ENCODE measurements at regions not wholly inside any gene's neighbourhood (a gene's known extent, or its start where the extent isn't known, plus 50 kb on each side); places are given as distances from the start of the nearest gene placed in this dataset.

DNA sequence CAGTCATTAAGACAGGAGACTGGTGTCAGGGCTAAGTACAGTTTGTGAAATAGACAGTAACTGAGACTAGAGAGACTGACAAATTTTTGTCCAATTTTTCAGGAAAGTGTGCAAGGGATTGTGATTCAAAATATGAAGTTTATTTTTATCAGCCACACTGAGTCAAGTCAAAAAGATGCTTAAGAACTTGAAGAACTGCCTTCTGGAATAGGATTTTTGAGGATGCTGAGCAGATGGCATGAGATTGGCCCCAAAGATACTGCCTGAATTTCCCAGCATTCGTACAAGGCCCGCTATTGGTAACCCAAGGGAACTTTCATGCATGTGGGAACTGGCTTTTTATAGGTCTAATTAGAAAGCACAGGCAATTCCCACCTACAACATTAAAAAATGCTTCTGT lies 610.0 kb downstream of the LMO4 start:
- DNase-seq (ENCODE audit: extremely low read depth, low read depth, low spot score) = no peak

DNA sequence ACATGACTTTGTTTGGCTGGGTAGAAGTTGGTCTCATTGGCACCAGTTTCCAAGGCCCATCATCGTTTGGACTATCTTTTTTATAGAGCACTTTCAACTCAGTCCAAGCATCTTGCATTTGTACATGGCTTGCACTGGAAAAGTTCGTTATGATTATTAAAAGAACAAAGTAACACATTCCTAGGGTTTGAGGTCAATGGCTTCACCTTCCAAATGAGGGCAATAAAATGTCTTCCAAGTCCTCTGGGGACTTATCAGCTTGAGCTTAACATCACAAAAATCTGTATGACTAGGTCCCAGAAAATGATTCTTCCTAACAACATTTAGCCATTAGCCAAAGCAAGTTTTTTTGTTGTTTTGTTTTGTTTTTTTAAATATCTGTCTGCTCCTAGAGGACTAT lies 610.8 kb downstream of the LMO4 start:
- DNase-seq (ENCODE audit: extremely low read depth, low read depth, low spot score) = no peak

DNA sequence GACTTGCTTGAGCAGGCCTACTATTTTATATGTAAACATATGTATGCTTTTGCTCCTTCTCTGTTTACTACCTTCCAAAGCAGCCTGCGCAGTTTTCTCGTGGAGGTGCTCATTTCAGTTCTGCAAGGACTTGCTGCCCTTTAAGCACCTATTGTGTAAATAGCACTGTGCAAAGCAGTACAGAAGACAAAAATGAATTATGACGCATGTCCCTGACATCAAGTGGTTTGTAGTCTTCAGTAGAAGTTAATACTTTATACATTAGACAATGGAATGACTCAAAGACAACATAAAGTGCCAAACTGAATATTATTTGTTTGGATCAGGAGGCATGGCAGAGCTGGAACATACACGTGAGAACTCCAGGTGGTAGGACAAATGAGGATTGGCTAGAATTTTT lies 611.7 kb downstream of the LMO4 start:
- DNase-seq (ENCODE audit: extremely low read depth, low read depth, low spot score) = no peak

DNA sequence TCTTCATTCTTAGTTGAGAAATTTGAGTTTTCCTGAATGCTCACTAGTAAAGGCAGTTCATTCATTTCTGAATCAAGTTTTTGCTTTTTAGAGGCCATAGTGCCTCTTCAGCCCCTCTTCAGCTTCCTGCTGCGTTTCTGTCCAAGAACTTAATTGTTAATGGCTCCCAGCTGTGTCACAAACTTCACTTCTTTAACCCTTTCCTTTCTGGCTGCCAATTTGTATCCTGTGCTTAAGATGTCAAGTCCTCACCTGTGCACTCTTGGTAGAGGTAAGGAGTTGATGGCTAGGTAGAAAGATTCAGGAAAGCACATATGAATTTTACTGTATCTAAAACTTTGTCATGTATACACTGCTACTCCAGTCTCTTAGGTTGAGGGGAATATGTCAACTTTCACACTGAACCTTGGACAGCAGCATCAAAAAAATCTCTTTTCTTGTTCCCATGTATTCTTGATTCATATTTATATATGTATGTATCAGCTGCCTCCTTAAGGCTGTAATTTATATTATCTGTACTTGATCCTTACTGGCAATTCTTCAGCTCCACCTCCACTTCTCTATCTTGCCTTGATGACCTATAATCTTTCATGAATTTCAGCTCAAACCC lies 612.8 kb downstream of the LMO4 start:
- DNase-seq (ENCODE audit: extremely low read depth, low read depth, low spot score) = no peak

DNA sequence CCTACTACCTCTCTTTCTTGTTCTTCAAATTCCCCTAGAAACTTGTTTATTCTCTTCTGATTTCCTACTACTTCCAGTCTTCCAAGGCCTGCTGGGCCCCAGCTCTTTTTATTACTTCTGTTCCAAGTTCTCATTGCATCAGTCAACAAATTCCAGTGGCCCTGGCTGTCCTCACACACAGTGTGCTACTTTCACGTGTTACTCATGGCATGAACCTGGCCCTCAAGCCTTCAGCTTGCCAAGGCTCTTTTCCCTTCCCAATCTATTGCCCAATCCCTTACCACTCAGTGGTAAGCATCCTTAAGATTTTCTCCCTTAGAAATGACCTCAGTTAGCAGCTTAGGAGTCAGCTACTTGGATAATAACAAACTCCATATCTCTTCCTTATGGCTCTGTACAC lies 613.5 kb downstream of the LMO4 start:
- DNase-seq (ENCODE audit: extremely low read depth, low read depth, low spot score) = no peak

DNA sequence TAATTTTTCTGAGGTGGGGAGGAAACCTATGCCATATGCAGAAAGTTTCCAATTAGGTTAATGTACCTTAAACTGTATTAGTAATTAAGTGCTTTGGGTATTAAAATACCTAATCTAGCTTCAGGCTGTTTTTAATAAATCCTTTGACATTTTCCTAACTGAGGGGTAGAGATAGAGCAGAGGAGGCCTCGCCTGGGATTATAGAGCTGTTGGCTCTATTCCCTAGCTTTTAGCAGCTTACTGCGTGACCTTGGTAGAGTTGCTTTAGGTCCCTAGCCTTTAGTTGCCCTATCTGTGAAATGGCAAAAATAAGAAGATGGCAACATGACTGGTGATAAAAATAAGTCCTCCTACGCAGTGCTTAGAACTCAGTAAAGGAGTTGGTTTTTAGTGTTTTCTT lies 621.0 kb downstream of the LMO4 start:
- no peak for DNase-seq (ENCODE audit: extremely low read depth, low read depth, low spot score)

DNA sequence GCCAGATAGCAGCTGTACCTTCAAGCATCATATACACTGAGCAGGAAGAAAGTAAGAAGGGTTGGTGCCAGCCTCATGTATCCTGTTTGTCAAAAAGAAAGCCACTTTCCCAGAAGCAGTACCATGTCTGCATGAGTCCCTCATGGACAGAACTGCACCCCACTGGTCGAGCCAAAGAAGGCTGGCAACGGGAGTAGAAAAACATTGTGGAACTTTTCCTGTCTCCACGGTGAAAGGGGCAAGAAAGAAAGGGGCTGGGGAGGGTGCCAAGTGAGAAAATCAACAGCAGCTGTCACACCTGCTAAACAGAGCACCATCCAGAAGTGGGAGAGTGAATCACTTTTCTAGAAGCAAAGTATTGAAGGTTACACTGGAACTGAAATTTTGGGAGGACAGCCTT lies 621.7 kb downstream of the LMO4 start:
- DNase-seq (ENCODE audit: extremely low read depth, low read depth, low spot score) = no peak

DNA sequence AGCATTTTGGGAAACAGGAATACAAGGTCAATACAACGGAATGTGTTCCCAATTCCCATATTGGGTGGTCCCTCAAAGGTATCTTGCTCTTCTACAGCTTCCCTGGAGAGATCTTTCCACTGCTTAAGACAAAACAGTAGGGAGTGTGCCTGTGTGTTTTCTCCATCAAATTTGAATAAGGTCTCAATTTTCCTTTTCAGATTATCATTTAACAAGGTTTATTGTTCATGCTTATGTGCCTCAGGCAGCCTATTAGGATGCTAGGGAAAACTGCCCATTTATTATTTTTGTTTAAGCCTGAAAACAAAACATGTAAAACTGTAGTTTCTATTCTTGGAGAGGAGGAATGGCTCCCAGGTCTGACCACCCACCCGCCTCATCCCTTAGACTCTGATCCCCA lies 622.7 kb downstream of the LMO4 start:
- DNase-seq (ENCODE audit: extremely low read depth, low read depth, low spot score) = no peak

DNA sequence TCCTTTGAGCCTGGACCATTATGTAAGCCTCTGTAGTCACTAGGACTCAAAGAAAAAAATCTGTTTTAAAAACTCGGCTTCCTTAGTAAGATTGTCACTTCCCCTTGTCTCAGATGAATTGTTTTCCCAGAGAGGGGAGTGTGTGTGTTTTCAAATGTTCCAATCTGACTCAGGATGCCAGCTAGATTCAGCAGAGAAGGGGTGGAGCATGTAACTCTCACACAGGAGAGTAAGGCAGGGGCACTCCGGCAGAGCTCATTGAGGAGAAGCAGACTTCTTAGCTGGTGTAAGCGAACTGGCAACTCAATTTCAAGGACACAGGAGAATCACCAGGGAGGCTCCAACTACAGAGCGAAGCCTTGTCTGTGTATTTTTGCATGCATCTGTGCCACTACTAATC lies 623.2 kb downstream of the LMO4 start:
- no peak for DNase-seq (ENCODE audit: extremely low read depth, low read depth, low spot score)

DNA sequence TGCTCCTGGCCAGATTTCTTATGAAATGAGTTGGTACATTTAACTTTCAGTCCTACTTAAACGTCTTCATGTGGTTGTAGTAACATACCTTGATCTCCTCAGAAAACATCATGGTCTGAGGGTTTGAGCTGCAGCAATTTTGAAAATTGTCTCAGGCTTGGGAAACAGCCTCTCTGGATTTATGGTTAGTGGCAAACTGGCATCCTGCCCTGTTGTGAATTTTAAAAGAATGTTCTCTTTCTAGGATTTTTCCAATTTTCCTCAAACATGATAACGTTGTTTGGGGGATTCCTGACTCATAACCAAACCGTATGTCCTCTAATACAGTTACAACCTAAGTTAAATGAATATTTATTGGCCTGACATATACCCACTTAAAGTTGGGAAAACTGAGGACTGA lies 624.4 kb downstream of the LMO4 start:
- no peak for DNase-seq (ENCODE audit: extremely low read depth, low read depth, low spot score)

DNA sequence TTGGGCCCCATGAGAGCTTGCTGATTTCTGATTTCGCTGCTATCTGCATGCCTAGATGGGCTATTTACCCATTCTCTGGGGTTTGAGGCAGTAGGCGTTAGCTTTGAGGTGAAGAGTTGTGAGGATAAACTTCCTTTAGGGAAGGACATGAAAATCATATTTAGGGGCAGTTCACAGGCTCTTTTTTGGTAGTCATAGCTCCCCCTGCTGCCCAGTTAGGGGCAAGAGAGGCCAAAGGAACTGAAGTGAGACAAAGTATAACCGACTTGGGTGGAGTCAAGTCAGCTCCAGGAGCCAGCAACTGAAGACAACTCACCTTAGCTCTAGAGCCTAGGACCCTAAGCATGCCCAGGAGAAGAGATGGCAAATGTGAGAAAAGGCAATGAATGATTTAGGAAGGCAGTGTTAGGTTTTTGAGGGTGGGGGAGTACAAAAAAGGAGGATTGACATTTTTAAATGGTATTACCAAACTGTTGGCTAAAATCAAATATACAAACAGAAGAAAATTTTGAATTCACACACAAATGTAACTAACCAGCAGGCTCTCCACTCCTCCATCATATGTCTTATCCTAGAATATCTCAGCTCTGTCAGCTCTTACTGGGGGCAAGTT lies 625.2 kb downstream of the LMO4 start:
- peak; percentile 39 for DNase-seq (ENCODE audit: extremely low read depth, low read depth, low spot score)

DNA sequence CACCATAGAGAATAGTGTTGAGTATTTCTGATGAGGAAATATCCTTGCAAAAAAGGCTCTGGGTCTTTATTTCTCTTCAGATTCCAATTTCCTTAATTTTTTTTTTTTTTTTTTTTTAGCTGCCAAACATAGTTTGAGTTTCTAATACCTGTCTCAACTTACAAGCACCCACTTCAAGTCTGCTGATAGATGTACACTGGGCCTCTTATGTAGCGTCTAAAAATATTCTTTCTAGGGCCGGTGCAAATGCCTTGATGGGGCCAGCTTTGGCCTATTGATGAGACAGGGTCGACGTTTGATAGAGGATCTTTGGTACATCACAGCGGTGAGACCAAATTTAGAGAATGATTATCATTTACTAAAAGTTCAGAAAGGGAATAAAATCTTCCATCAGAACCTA lies 626.4 kb downstream of the LMO4 start:
- DNase-seq (ENCODE audit: extremely low read depth, low read depth, low spot score) = no peak

DNA sequence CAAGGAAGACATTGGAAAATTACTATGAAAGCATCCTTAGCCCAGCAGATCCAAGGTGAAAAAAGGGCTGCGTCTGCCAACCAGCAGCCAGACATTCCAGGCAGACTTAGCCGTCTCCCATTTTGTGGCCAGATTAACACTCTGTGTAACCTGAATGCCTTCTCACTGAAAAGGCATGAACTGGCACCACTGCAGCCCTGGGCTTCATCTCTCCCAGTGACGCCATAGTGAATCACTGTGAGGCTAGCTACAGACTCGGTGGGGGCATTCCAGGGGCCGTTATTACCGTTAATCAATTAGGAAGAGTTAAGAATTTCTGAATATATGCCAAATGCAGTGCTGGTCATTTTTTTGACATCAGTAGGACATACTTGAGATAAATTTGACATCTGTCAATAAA lies 627.4 kb downstream of the LMO4 start:
- DNase-seq (ENCODE audit: extremely low read depth, low read depth, low spot score) = no peak

DNA sequence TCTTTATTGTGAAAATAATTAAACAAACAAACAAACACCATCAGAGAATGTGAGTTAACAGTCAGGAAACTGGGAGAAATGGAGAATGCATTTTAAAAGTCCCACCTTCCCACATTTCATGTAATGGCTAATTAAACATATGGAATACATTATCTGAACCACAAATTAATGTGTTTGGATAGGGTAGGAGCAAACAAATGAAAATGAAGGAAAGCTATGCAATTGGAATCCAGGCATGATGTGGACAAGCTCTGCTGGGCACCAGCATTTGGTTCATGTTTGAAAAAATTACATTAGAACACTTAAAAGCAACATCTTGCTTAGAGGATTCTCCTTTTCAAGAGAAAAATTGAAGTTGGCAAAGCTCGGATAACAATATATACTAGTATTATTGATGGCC lies 628.1 kb downstream of the LMO4 start:
- no peak for DNase-seq (ENCODE audit: extremely low read depth, low read depth, low spot score)

DNA sequence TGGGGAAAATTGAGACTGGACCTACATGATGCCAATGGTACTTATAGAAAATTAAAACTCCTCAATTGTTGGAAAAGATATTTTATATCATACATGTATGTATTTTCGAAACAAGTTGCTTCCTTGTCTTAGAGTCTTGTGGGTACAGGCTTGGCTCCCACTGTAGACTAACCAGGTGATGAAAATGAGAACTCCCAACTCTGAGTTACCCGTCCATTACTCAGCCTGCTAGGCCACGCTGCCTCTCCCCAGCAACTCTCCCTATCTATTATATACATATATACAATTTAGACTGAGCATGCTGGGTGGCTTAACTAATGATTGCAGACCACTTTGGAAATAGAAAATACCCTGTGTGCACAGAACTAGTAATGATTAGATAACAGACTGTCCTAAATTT lies 628.7 kb downstream of the LMO4 start:
- DNase-seq (ENCODE audit: extremely low read depth, low read depth, low spot score) = no peak

DNA sequence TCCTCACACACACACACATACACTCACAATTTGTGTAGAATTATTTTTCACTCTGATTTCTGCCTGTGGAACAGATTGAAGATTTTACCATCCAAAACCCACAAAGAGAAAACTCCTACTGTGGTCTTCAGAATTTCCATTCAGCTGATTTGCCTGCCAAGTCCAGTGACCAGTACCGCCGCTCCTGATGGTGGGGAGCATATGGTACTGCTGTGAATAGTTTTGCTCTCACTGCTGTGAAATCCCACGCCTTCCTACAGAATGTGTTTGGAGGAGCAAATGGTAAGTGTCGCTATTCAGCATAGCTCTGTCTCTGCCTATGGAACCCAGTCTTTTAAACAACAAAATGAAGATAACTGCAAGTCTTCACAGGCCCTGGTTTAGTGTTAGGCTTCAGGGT lies 629.5 kb downstream of the LMO4 start:
- no peak for DNase-seq (ENCODE audit: extremely low read depth, low read depth, low spot score)

DNA sequence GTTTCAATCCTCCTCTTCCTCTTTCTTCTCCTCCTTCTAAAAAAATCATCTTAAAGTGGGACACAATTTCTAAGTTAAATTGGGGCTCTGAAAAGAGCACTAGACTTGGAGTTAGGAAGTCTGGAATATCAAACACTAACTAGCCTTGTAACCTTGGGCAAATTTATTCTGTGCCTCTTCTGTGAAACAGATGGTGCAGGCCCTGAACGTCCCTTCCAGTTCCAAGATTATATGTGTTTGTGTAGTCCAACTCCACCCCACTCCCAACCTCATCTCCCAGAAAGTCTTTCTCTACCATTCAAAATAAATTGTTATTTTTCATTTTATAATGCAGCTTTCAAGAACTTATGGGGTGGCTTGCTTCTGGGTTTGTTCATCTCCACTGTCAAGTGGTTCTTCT lies 630.0 kb downstream of the LMO4 start:
- DNase-seq (ENCODE audit: extremely low read depth, low read depth, low spot score) = no peak

DNA sequence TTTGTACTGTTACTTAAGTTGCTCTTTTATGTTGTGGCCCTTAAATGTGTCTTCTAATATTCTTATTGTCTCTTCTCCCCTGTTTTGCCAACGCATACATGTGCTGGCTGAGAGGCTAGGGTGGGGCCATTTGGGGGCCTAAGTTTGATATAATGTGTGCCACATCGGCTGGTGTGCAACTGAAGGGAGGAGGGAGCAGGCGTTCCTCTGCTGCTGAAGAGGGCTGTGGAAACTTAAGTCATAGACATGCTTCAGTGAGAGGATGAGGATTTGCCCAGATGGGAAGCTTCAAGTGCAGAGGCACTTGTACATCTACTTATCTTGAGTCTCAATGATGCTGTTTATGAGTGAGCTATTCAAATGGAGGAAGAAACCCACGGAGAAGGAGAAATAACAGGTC lies 630.6 kb downstream of the LMO4 start:
- no peak for DNase-seq (ENCODE audit: extremely low read depth, low read depth, low spot score)

DNA sequence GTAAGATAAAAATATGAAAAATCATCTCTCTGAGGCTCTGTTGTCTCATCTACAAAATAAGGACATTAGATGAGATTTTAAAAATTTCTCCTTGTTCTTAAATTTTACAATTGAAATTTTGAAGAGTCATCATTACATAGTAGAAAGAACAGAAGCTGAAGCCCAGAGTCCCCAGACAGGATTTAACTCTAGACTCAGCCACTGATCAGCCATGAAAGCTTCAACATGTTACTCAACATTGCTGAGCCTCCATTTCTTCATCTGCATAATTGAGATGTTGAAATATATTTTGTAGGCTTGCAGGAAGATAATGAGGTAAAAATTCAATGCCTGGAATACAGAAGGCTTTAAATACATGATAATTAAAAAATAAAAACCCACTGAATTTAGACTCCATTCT lies 633.3 kb downstream of the LMO4 start:
- DNase-seq (ENCODE audit: extremely low read depth, low read depth, low spot score) = no peak

DNA sequence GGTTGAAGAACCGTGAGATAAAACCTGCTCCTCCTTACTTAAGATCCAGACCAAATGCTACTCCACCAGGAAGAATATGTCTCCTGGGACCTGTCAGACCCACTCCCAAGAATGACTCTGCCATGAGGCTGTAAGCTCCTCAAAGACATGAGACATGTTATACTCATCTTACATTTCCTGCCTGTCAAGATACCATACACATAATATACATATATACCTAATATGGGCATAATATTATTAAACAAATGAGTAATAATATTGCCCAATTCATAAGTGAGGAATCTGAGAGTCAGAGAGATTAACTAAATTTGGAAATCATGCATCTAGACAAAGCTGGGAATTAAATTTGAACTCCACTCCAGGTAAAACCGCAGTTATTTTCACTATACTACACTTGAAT lies 634.9 kb downstream of the LMO4 start:
- no peak for DNase-seq (ENCODE audit: extremely low read depth, low read depth, low spot score)

DNA sequence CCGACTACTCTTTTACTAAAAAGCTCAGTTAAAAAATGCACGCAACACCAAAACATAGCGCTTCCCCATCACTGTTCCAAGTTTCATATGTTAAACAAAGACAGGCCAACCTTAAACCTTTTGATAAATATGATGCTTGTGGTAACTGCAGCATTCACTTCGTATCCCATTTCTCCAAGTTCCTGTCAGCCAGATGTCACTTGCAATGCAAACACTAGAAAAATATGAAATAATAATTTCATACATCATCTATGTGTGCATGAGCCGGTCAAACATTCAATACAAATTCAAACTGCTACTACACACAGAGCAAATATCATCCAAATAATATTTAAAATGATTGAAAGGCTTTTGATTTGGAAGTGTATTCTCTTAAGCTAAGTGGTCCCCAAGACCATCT lies 636.5 kb downstream of the LMO4 start:
- no peak for DNase-seq (ENCODE audit: extremely low read depth, low read depth, low spot score)

DNA sequence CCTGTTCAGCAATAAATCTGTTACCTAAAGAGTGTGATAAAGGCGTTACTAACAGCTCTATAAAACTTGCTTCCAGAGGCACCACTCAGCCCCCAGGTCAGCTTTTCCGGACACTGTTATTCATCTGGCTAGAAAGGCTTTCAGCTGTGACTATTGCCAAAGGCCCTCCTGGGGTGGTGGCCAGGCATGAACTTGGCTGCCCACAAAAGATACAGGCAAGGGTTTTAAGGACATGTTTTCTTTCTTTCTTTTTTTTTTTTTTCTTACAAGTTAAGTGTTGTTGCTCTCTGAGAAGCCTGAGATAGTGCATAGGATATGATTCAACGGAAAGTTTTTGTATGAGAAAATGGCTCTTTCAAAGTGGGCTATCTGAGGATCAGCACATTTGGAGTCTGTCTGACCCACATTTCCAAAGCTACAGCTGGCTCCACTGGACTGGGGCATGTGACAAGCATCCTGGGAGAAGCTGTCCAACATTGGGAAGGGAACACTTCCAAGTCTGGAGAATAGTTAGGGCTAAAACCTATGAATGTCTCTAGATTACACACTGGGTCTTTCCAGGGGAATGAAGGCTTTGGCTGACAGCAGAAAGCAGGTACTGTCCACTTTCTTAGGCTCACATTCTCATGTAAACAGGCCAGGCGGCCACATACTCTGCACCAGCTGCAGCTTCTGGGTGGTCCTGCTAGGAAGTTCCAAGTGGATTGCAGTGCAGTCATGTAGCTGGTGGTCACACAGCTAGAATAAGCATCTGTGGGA lies 639.7 kb downstream of the LMO4 start:
- no peak for DNase-seq (ENCODE audit: extremely low read depth, low read depth, low spot score)

DNA sequence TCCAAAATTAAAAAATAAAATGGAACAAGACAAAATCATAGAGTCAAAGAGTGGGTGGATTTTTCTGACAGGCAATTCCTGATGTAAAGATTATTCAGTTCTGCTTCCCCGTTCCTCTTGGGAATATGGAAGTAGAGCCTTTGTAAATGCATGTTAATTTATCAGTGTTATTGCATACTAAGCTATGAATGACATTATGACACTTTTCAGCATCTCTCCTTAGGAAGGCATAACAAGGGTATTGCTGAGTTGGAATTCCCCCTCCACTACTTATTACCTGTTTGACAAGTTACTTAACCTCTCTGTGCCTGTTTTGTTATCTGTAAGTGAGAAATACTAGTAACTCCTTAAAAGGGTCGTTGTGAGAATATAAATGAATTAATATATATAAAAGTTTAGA lies 640.4 kb downstream of the LMO4 start:
- DNase-seq (ENCODE audit: extremely low read depth, low read depth, low spot score) = no peak
